ENCODE measurements at regions not wholly inside any gene's neighbourhood (a gene's known extent, or its start where the extent isn't known, plus 50 kb on each side); places are given as distances from the start of the nearest gene placed in this dataset.

DNA sequence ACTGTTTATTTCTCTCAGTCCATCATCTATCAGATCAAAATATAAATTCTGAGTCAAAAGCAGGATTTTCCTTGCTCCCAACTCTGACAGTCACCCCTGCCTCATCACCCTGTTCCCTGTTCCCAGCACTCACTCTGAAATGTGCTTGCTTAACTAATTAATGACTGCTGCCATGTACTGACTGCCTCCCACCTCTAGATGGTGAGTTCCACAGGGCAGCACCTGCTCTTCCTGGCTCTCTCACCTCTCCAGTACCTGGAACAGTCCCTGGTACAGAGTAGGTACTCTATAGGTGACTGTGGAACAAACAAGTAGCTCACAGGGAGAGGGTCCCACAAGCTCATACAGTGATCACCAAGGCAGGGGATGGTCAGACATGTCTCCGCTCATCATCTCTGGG, 114.3 kb upstream of the C16orf82 start:
- ChIA-PET POLR2A (no interaction called here), CTCF (no interaction called here)
- TF ChIP-seq, protein P1, sequence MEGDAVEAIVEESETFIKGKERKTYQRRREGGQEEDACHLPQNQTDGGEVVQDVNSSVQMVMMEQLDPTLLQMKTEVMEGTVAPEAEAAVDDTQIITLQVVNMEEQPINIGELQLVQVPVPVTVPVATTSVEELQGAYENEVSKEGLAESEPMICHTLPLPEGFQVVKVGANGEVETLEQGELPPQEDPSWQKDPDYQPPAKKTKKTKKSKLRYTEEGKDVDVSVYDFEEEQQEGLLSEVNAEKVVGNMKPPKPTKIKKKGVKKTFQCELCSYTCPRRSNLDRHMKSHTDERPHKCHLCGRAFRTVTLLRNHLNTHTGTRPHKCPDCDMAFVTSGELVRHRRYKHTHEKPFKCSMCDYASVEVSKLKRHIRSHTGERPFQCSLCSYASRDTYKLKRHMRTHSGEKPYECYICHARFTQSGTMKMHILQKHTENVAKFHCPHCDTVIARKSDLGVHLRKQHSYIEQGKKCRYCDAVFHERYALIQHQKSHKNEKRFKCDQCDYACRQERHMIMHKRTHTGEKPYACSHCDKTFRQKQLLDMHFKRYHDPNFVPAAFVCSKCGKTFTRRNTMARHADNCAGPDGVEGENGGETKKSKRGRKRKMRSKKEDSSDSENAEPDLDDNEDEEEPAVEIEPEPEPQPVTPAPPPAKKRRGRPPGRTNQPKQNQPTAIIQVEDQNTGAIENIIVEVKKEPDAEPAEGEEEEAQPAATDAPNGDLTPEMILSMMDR (IDR thresholded peaks at IDR 0.05) = no peak
- intact Hi-C loops (cut with DNase I, micrococcal nuclease) = no loop called here
- ATAC-seq (ENCODE audit: poor library complexity) = no peak
- peaks cover 0 to 5% of the 10 kb centered on the region in 2 experiments for H3K27me3 ChIP-seq (ENCODE audit: control insufficient read depth in 1 of 2, insufficient read depth in 2 of 2, low read length in 2 of 2)
- no peaks in the 10 kb centered on the region for H3K9me3 ChIP-seq (ENCODE audit: control insufficient read depth in 1 of 2, insufficient read depth in 1 of 2, low read length in 2 of 2)
- no peak overlapping the region for H3K4me3 ChIP-seq (ENCODE audit: low read length)
- no peaks in the 10 kb centered on the region for H3K36me3 ChIP-seq (ENCODE audit: insufficient read depth, low read length)
- Mint-ChIP-seq H3K27me3 (peaks cover 20% of the 10 kb centered on the region), H3K4me3 (no peak overlapping the region), H3K4me1 (ENCODE audit: low read depth) (no peaks in the 10 kb centered on the region), H3K9me3 (no peaks in the 10 kb centered on the region), H3K36me3 (ENCODE audit: low read depth) (no peaks in the 10 kb centered on the region), H3K27ac (no peak overlapping the region)
- H3K27ac ChIP-seq (ENCODE audit: low read depth in 1 of 2, low read length in 2 of 2) = no peak overlapping the region
- no peak for DNase-seq
- H3K4me1 ChIP-seq (ENCODE audit: insufficient read depth, low read length) = no peaks in the 10 kb centered on the region

DNA sequence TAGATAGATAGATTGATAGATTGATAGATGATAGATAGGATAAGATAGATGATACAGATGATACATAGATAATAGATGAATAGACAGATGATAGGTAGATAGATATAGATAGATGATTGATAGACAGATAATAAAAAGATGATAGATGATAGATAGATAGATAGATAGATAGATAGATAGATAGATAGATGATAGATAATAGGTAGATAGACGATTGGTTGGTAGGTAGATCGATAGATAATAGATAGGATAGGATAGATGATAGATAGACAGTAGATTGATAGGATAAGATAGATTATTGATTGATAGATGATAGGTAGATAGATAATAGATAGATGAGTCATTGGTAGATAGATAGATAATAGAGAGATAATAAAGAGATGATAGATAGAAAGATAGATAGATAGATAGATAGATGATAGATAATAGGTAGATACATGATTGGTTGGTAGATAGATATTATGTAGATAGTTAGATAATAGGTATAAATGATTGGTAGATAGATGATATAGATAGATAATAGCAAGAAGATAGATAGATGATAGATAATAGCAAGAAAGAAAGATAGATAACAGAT, 109.4 kb upstream of the C16orf82 start:
- POLR2A ChIA-PET = no interaction called here
- Mint-ChIP-seq H3K9me3 (no peaks in the 10 kb centered on the region), H3K4me1 (ENCODE audit: low read depth) (peaks cover 7% of the 10 kb centered on the region), H3K27ac (no peak overlapping the region), H3K27me3 (peaks cover 13% of the 10 kb centered on the region), H3K4me3 (no peak overlapping the region), H3K36me3 (ENCODE audit: low read depth) (no peaks in the 10 kb centered on the region)
- Histone ChIP-seq H3K4me3 (ENCODE audit: low read length) (no peak overlapping the region), H3K27me3 (ENCODE audit: control insufficient read depth in 1 of 2, insufficient read depth in 2 of 2, low read length in 2 of 2) (peaks cover 0 to 5% of the 10 kb centered on the region in 2 experiments), H3K36me3 (ENCODE audit: insufficient read depth, low read length) (no peaks in the 10 kb centered on the region), H3K9me3 (ENCODE audit: control insufficient read depth in 1 of 2, insufficient read depth in 1 of 2, low read length in 2 of 2) (no peaks in the 10 kb centered on the region), H3K27ac (ENCODE audit: low read depth in 1 of 2, low read length in 2 of 2) (no peak overlapping the region), H3K4me1 (ENCODE audit: insufficient read depth, low read length) (no peaks in the 10 kb centered on the region)
- CTCF ChIA-PET = no interaction called here
- TF ChIP-seq, protein P1 (IDR thresholded peaks at IDR 0.05) = no peak
- intact Hi-C loops (cut with DNase I, micrococcal nuclease) = no loop called here
- no peak for DNase-seq
- ATAC-seq (ENCODE audit: poor library complexity) = no peak

DNA sequence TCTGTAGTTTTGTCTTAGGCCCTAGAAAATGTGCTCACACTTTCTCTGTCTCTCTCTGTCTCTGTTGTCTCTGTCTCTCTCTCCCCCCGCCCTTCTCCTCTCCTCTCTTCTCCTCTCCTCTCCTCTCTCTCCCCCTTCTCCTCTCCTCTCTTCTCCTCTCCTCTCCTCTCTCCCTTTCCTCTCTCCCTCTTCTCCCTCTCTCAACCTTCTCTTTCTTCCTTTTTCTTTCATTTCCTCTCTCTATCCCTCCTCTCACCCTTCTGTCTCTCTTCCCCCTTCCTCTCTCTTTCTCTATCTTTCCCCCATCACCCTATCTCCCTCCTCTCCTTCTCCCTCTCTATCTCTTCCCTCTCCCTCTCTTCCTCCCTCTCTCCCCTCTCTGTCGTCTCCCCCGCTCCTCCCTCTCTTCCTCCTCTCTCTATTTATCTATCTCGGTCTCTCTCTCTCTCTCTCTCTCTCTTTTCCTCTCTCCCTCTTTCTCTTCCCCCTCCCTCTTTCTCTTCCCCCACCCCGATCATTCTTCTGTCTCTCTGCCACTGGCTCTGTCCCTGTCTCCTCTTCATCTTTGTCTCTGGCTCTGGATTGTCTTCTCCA, 107.2 kb upstream of the C16orf82 start:
- CTCF ChIA-PET = interaction anchor here (0.6 kb wide), 1 partner anchor 249 kb away, joined by 3 read pairs; no protein-coding TSS in a partner anchor
- peaks cover 7% of the 10 kb centered on the region for H3K4me1 Mint-ChIP-seq (ENCODE audit: low read depth)
- intact Hi-C loops (cut with DNase I, micrococcal nuclease) = no loop called here

More for the DNA sequence above, 107.2 kb upstream of the C16orf82 start:
- no peaks in the 10 kb centered on the region for H3K4me1 ChIP-seq (ENCODE audit: insufficient read depth, low read length)
- no peak overlapping the region for H3K4me3 ChIP-seq (ENCODE audit: low read length)
- no peak overlapping the region for H3K27ac ChIP-seq (ENCODE audit: low read depth in 1 of 2, low read length in 2 of 2)
- H3K9me3 Mint-ChIP-seq = no peaks in the 10 kb centered on the region
- H3K27me3 Mint-ChIP-seq = peaks cover 9% of the 10 kb centered on the region
- no peak overlapping the region for H3K27ac Mint-ChIP-seq
- no peaks in the 10 kb centered on the region for H3K36me3 ChIP-seq (ENCODE audit: insufficient read depth, low read length)
- H3K36me3 Mint-ChIP-seq (ENCODE audit: low read depth) = no peaks in the 10 kb centered on the region
- H3K4me3 Mint-ChIP-seq = no peak overlapping the region
- H3K27me3 ChIP-seq (ENCODE audit: control insufficient read depth in 1 of 2, insufficient read depth in 2 of 2, low read length in 2 of 2) = peaks cover 0 to 3% of the 10 kb centered on the region in 2 experiments
- no peak for ATAC-seq (ENCODE audit: poor library complexity)
- POLR2A ChIA-PET = no interaction called here
- no peak for DNase-seq
- TF ChIP-seq, protein P1 (IDR thresholded peaks at IDR 0.05) = no peak
- H3K9me3 ChIP-seq (ENCODE audit: control insufficient read depth in 1 of 2, insufficient read depth in 1 of 2, low read length in 2 of 2) = no peaks in the 10 kb centered on the region
